ENCODE measurements at regions not wholly inside any gene's neighbourhood (a gene's known extent, or its start where the extent isn't known, plus 50 kb on each side); places are given as distances from the start of the nearest gene placed in this dataset.
"Not testable (repeated sequence)": the region's sequence is repeated elsewhere in the genome, so short reads cannot be mapped to it uniquely, and the experiment has no call there.

GRCh38 chr12:34108967-34109366 is 86.7 kb downstream of the ALG10 start:
- Histone ChIP-seq H3K27me3 (ENCODE audit: control insufficient read depth, insufficient read depth, low read length) (no peaks in the 10 kb centered on the region), H3K9me3 (ENCODE audit: control insufficient read depth, insufficient read depth, low read depth, low read length) (no peaks in the 10 kb centered on the region)
- TF ChIP-seq EZH2 (IDR thresholded peaks at IDR 0.05; ENCODE audit: low read length, missing control alignments) (no peak), CTCF (conservative IDR thresholded peaks at IDR 0.05 in 1 of 2, IDR thresholded peaks at IDR 0.05 in 1 of 2; ENCODE audit: low read depth in 1 of 2, low read length in 2 of 2) (no peak)

GRCh38 chr12:34109390-34109789 is 87.1 kb downstream of the ALG10 start:
- Histone ChIP-seq H3K36me3 (ENCODE audit: control insufficient read depth, insufficient read depth, low read length) (no peaks in the 10 kb centered on the region), H3K9me3 (ENCODE audit: control insufficient read depth, insufficient read depth, low read depth, low read length) (no peaks in the 10 kb centered on the region), H3K4me2 (ENCODE audit: extremely low read depth, insufficient read depth, low read length) (no peak overlapping the region), H3K4me3 (replicated peaks in 1 of 4; ENCODE audit: control extremely low read depth in 1 of 4, insufficient read depth in 1 of 4, low read depth in 3 of 4, low read length in 4 of 4) (no peak overlapping the region), H3K27ac (ENCODE audit: insufficient read depth, low read length) (no peak overlapping the region), H3K79me2 (ENCODE audit: control insufficient read depth, insufficient read depth, low read length) (no peaks in the 10 kb centered on the region), H2AFZ (ENCODE audit: low read length) (no peak overlapping the region), H3K27me3 (ENCODE audit: control insufficient read depth, insufficient read depth, low read length) (no peaks in the 10 kb centered on the region), H3K9ac (ENCODE audit: insufficient read depth, low read length) (no peak overlapping the region), H3K4me1 (ENCODE audit: control insufficient read depth, extremely low read depth, insufficient read depth, low read length) (no peaks in the 10 kb centered on the region), H4K20me1 (ENCODE audit: control insufficient read depth, extremely low read depth, insufficient read depth, low read length) (no peaks in the 10 kb centered on the region)
- TF ChIP-seq EZH2 (IDR thresholded peaks at IDR 0.05; ENCODE audit: low read length, missing control alignments) (no peak), CTCF (conservative IDR thresholded peaks at IDR 0.05 in 1 of 2, IDR thresholded peaks at IDR 0.05 in 1 of 2; ENCODE audit: low read depth in 1 of 2, low read length in 2 of 2) (no peak)
- no peak for DNase-seq (ENCODE audit: low read depth in 2 of 2)

More at GRCh38 chr12:34108967-34109366, 86.7 kb downstream of the ALG10 start:
- no peak overlapping the region for H3K4me3 ChIP-seq (replicated peaks in 1 of 4; ENCODE audit: control extremely low read depth in 1 of 4, insufficient read depth in 1 of 4, low read depth in 3 of 4, low read length in 4 of 4)
- H3K79me2 ChIP-seq (ENCODE audit: control insufficient read depth, insufficient read depth, low read length): no peaks in the 10 kb centered on the region
- no peak for DNase-seq (ENCODE audit: low read depth in 2 of 2)
- no peak overlapping the region for H3K27ac ChIP-seq (ENCODE audit: insufficient read depth, low read length)
- H3K4me1 ChIP-seq (ENCODE audit: control insufficient read depth, extremely low read depth, insufficient read depth, low read length): no peaks in the 10 kb centered on the region
- H3K4me2 ChIP-seq (ENCODE audit: extremely low read depth, insufficient read depth, low read length): no peak overlapping the region
- no peaks in the 10 kb centered on the region for H3K36me3 ChIP-seq (ENCODE audit: control insufficient read depth, insufficient read depth, low read length)
- H3K9ac ChIP-seq (ENCODE audit: insufficient read depth, low read length): no peak overlapping the region
- no peak overlapping the region for H2AFZ ChIP-seq (ENCODE audit: low read length)
- H4K20me1 ChIP-seq (ENCODE audit: control insufficient read depth, extremely low read depth, insufficient read depth, low read length): no peaks in the 10 kb centered on the region

GRCh38 chr12:34109909-34110531 is 87.7 kb downstream of the ALG10 start:
- not testable (repeated sequence) for H3K4me2 ChIP-seq (ENCODE audit: extremely low read depth, insufficient read depth, low read length); H2AFZ ChIP-seq (ENCODE audit: low read length); H3K9ac ChIP-seq (ENCODE audit: insufficient read depth, low read length); H3K4me1 ChIP-seq (ENCODE audit: control insufficient read depth, extremely low read depth, insufficient read depth, low read length); H3K4me3 ChIP-seq (replicated peaks in 1 of 4; ENCODE audit: control extremely low read depth in 1 of 4, insufficient read depth in 1 of 4, low read depth in 3 of 4, low read length in 4 of 4); H3K9me3 ChIP-seq (ENCODE audit: control insufficient read depth, insufficient read depth, low read depth, low read length); H3K27ac ChIP-seq (ENCODE audit: insufficient read depth, low read length); H4K20me1 ChIP-seq (ENCODE audit: control insufficient read depth, extremely low read depth, insufficient read depth, low read length); DNase-seq (ENCODE audit: low read depth in 2 of 2); H3K79me2 ChIP-seq (ENCODE audit: control insufficient read depth, insufficient read depth, low read length); H3K27me3 ChIP-seq (ENCODE audit: control insufficient read depth, insufficient read depth, low read length); H3K36me3 ChIP-seq (ENCODE audit: control insufficient read depth, insufficient read depth, low read length)

Data from fibroblast of lung (primary cell).